GM23248 (cell line): ENCODE measurements at regions not wholly inside any gene's neighbourhood (a gene's known extent, or its start where the extent isn't known, plus 50 kb on each side); places are given as distances from the start of the nearest gene placed in this dataset.

Experiments
- DNase-seq: peaks from one replicate; pipeline ENCODE4 v3.0.0-alpha.2; 2015
- H2AFZ ChIP-seq: fragments of 200-600 bp; sonication (generic); 2 replicates; pipeline ENCODE4 v1.6.1; 2016; ENCODE audit warnings: antibody characterized with exemption
- H3F3A ChIP-seq: fragments of 200-600 bp; sonication (generic); 2 replicates; pipeline ENCODE4 v1.6.1; 2016; ENCODE audit warnings: mild to moderate bottlenecking, antibody characterized with exemption, mixed run types; ENCODE audit not compliant: insufficient read depth
- H3K27ac ChIP-seq: fragments of 200-600 bp; sonication (generic); 2 replicates; pipeline ENCODE4 v1.5.1; 2016; ENCODE audit warnings: mild to moderate bottlenecking
- H3K27me3 ChIP-seq: fragments of 200-600 bp; sonication (generic); replicated peaks from 2 replicates; pipeline ENCODE4 v1.6.1; 2016; ENCODE audit warnings: mild to moderate bottlenecking; ENCODE audit not compliant: insufficient read depth
- H3K36me3 ChIP-seq: fragments of 200-600 bp; sonication (generic); 2 replicates; pipeline ENCODE4 v1.6.1; 2016; ENCODE audit warnings: low read depth, mild to moderate bottlenecking
- H3K4me1 ChIP-seq: fragments of 200-600 bp; sonication (generic); 2 replicates; pipeline ENCODE4 v1.6.1; 2016; ENCODE audit warnings: mild to moderate bottlenecking; ENCODE audit not compliant: insufficient read depth
- H3K4me2 ChIP-seq: fragments of 200-600 bp; sonication (generic); one replicate; pipeline ENCODE4 v1.6.1; 2016; ENCODE audit warnings: mild to moderate bottlenecking; ENCODE audit not compliant: unreplicated experiment
- H3K4me3 ChIP-seq: fragments of 200-600 bp; sonication (generic); 2 replicates; pipeline ENCODE4 v1.5.1; 2016; ENCODE audit warnings: mild to moderate bottlenecking
- H3K79me2 ChIP-seq: fragments of 200-600 bp; sonication (generic); 2 replicates; pipeline ENCODE4 v1.6.1; 2016; ENCODE audit warnings: mild to moderate bottlenecking; ENCODE audit not compliant: insufficient read depth
- H3K9ac ChIP-seq: fragments of 200-600 bp; sonication (generic); 2 replicates; pipeline ENCODE4 v1.6.1; 2016; ENCODE audit warnings: mild to moderate bottlenecking
- H3K9me2 ChIP-seq: fragments of 200-600 bp; sonication (generic); 2 replicates; pipeline ENCODE4 v1.6.1; 2016; ENCODE audit warnings: mixed run types, mild to moderate bottlenecking, moderate library complexity; ENCODE audit not compliant: insufficient read depth
- H3K9me3 ChIP-seq: fragments of 200-600 bp; sonication (generic); one replicate; pipeline ENCODE4 v1.6.1; 2017; ENCODE audit warnings: low read depth
- H4K20me1 ChIP-seq: fragments of 200-600 bp; sonication (generic); 2 replicates; pipeline ENCODE4 v1.6.0; 2016; ENCODE audit not compliant: insufficient read depth
- EZH2 ChIP-seq: fragments of 200-600 bp; sonication (generic); IDR thresholded peaks from 2 replicates; pipeline ENCODE4 v1.6.1; 2018; ENCODE audit warnings: antibody characterized with exemption, mild to moderate bottlenecking; ENCODE audit not compliant: insufficient read depth, poor library complexity, severe bottlenecking
- EZH2phosphoT487 ChIP-seq: fragments of 200-600 bp; sonication (generic); IDR thresholded peaks from 2 replicates; pipeline ENCODE4 v1.6.1; 2018; ENCODE audit warnings: antibody characterized with exemption, moderate library complexity, mild to moderate bottlenecking, low read depth; ENCODE audit not compliant: insufficient read depth
- WGBS, 2 experiments: methylation state at CpG; one replicate each; pipeline ENCODE4 v1.1.6; 2015 to 2017; ENCODE audit warnings: low lambda C conversion rate in 2 of 2, low coverage in 1 of 2; ENCODE audit errors: missing lambda C conversion rate in 2 of 2; 5-methylcytosine and 5-hydroxymethylcytosine counted together
- in situ Hi-C: fragments of 300-500 bp; cut with MboI; formaldehyde crosslinking; loops from 2 replicates; pipeline ENCODE4 v1.15.0; 2020

- H3K4me3 ChIP-seq: no peak overlapping the region
- WGBS, 2 experiments: 44 to 50% methylated on average over 3 of the region's 3 CpGs
These were observed 132.2 kb upstream of the CXCR4 start for GRCh38 chr2:136250131-136250530.

GRCh38 chr2:136248907-136249306 lies 131.0 kb upstream of the CXCR4 start:
- H3K36me3 ChIP-seq: no peaks in the 10 kb centered on the region
- H3K9me2 ChIP-seq: no peaks in the 10 kb centered on the region
- H3K4me2 ChIP-seq: no peak overlapping the region
- in situ Hi-C loops: no loop called here
- H3K9ac ChIP-seq: no peak overlapping the region
- no peaks in the 10 kb centered on the region for H4K20me1 ChIP-seq
- H3K27me3 ChIP-seq: 0 out of 2 replicates have a peak, but pooled peaks cover 10% of the 10 kb centered on the region
- TF ChIP-seq EZH2phosphoT487: no peak
- no peak for TF ChIP-seq EZH2
- H2AFZ ChIP-seq: no peak overlapping the region
- no peak overlapping the region for H3K4me3 ChIP-seq
- peaks cover 6% of the 10 kb centered on the region for H3F3A ChIP-seq
- H3K79me2 ChIP-seq: no peaks in the 10 kb centered on the region
- H3K4me1 ChIP-seq: no peaks in the 10 kb centered on the region; the same call in 1 of the 2 replicates
- WGBS, 2 experiments: 40 to 53% methylated on average over 2 of the region's 2 CpGs
- no peak for DNase-seq
- no peak overlapping the region for H3K27ac ChIP-seq
- H3K9me3 ChIP-seq: no peaks in the 10 kb centered on the region

More at GRCh38 chr2:136250131-136250530, 132.2 kb upstream of the CXCR4 start:
- Histone ChIP-seq H3K36me3 (no peaks in the 10 kb centered on the region), H3K27me3 (0 out of 2 replicates have a peak, but pooled peaks cover 10% of the 10 kb centered on the region), H3K9me2 (no peaks in the 10 kb centered on the region), H3F3A (peaks cover 6% of the 10 kb centered on the region), H2AFZ (no peak overlapping the region), H3K9me3 (no peaks in the 10 kb centered on the region), H3K27ac (no peak overlapping the region), H3K79me2 (no peaks in the 10 kb centered on the region), H3K4me2 (no peak overlapping the region), H3K4me1 (no peaks in the 10 kb centered on the region; the same call in 1 of the 2 replicates), H4K20me1 (no peaks in the 10 kb centered on the region), H3K9ac (no peak overlapping the region)
- no peak for DNase-seq
- in situ Hi-C loops: no loop called here
- TF ChIP-seq EZH2phosphoT487 (no peak), EZH2 (no peak)

DNA sequence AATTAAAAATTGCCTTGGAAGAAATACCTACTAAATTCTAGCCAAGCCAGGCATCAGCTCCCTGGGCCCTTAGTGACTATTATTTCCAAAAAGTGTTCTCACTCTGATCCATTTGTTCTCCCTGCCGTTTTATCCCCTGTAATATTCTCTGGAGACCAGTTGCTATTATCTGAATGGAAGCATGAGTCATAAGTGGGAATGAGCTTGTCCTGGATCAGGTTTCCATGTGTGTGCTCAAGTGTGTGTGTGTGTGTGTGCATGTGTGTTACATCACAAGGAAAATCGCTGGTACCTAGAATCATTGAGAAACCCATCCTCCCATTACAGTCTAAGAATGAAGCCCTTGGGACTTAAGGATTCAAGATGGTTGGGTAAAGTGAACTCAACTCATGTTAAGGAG lies 130.3 kb upstream of the CXCR4 start:
- Histone ChIP-seq H3K9me2 (no peaks in the 10 kb centered on the region), H3K27ac (no peak overlapping the region), H2AFZ (no peak overlapping the region), H3K4me3 (no peak overlapping the region), H3K9me3 (no peaks in the 10 kb centered on the region), H3K4me2 (no peak overlapping the region), H3K36me3 (no peaks in the 10 kb centered on the region), H3K79me2 (no peaks in the 10 kb centered on the region), H3K4me1 (no peaks in the 10 kb centered on the region; the same call in 1 of the 2 replicates), H3K27me3 (0 out of 2 replicates have a peak, but pooled peaks cover 10% of the 10 kb centered on the region), H3F3A (peaks cover 6% of the 10 kb centered on the region), H3K9ac (no peak overlapping the region), H4K20me1 (no peaks in the 10 kb centered on the region)
- TF ChIP-seq EZH2 (no peak), EZH2phosphoT487 (no peak)
- in situ Hi-C loops: no loop called here
- peak; percentile 30 for DNase-seq
- 17 to 25% methylated on average over 2 of the region's 2 CpGs for WGBS, 2 experiments

DNA sequence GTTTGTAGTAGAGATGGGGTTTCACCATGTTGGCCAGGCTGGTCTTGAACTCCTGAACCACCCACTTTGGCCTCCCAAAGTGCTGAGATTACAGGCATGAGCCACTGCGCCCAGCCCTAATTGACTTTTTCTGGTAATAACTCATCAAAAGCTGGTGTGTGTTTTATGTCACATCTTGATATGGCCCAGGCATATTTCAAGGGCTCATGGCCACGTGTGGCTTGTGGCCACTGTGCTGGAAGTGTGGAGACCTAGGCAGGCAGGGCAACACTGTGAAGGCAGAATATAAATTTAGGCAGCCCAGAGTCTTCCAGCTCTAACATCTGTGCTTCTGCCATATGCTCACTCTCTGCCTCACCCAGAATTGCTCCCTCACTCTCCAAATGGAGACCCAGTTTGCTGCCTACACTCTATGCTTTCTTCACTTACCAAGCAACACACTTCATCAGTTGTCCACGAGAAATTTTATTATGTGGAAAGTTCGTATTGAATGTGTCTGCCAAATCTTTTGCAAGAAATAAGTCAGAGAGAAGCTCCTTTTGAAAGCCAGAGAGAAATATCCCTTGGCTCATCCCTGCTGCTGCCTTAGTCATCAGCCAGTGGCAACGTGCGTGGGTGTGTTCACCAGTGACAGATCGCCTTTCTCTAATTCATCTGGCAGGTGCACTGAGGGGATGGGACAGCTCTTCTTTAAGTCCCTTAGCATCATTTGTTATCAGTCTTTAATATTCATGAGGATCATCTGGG lies 129.4 kb upstream of the CXCR4 start:
- Histone ChIP-seq H3K36me3 (no peaks in the 10 kb centered on the region), H3K4me2 (no peak overlapping the region), H3K79me2 (no peaks in the 10 kb centered on the region), H3K27ac (no peak overlapping the region), H3K4me3 (no peak overlapping the region), H2AFZ (no peak overlapping the region), H3K4me1 (no peaks in the 10 kb centered on the region; the same call in 1 of the 2 replicates), H4K20me1 (no peaks in the 10 kb centered on the region), H3K9me3 (no peaks in the 10 kb centered on the region), H3F3A (peaks cover 6% of the 10 kb centered on the region), H3K9ac (no peak overlapping the region), H3K9me2 (no peaks in the 10 kb centered on the region), H3K27me3 (0 out of 2 replicates have a peak, but pooled peaks cover 10% of the 10 kb centered on the region)
- WGBS, 2 experiments: 10% methylated on average over 7 of the region's 7 CpGs
- peak; percentile 75 for DNase-seq
- in situ Hi-C loops: no loop called here
- no peak for TF ChIP-seq EZH2phosphoT487
- TF ChIP-seq EZH2: no peak
